ENCODE measurements at regions not wholly inside any gene's neighbourhood (a gene's known extent, or its start where the extent isn't known, plus 50 kb on each side); places are given as distances from the start of the nearest gene placed in this dataset.
"Not testable (repeated sequence)": the region's sequence is repeated elsewhere in the genome, so short reads cannot be mapped to it uniquely, and the experiment has no call there.

DNA sequence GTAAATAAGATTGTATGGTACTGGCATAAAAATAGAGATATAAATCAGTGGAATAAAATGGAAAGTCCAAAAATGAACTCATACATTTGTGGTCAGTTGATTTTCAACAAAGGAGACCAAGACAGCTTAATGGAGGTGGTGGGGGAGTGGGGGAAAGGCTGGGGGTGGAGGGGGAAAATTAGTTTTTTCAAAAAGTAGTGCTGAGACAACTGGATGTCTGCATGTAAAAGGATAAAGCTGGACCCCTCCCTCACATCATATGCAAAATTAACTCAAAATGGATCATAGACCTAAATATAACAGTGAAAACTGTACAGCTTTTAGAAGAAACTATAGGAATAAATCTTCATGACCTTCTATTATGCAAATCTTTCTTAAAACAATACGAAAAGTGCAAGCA, 107.0 kb downstream of the HMHB1 start:
- TF ChIP-seq, protein P1, sequence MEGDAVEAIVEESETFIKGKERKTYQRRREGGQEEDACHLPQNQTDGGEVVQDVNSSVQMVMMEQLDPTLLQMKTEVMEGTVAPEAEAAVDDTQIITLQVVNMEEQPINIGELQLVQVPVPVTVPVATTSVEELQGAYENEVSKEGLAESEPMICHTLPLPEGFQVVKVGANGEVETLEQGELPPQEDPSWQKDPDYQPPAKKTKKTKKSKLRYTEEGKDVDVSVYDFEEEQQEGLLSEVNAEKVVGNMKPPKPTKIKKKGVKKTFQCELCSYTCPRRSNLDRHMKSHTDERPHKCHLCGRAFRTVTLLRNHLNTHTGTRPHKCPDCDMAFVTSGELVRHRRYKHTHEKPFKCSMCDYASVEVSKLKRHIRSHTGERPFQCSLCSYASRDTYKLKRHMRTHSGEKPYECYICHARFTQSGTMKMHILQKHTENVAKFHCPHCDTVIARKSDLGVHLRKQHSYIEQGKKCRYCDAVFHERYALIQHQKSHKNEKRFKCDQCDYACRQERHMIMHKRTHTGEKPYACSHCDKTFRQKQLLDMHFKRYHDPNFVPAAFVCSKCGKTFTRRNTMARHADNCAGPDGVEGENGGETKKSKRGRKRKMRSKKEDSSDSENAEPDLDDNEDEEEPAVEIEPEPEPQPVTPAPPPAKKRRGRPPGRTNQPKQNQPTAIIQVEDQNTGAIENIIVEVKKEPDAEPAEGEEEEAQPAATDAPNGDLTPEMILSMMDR (IDR thresholded peaks at IDR 0.05; ENCODE audit: low read depth, low read length, missing control alignments) = no peak
- DNase-seq (ENCODE audit: extremely low read depth, low read depth) = no peak
- no peak overlapping the region for H3K4me3 ChIP-seq (replicated peaks; ENCODE audit: low read depth, low read length)

DNA sequence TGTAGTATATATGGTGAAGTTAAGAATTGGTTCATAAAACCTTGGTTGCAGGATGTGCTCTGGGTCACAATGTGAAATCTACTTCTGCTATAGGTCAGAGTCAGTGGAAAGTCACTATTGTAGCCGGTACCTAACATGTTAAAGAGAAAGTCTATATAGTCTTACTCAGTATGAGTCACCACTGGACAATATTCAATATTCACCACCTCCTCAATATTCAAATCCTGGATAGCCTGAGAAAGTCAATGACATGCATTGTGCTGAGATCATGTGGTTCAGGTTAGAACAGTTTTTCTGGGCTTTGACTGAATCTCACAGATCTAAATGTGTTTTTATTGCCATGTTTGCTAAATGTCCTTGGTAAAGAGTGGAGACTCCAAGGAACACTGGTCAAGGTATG, 108.8 kb downstream of the HMHB1 start:
- DNase-seq (ENCODE audit: extremely low read depth, low read depth) = no peak
- TF ChIP-seq, protein P1 (IDR thresholded peaks at IDR 0.05; ENCODE audit: low read depth, low read length, missing control alignments) = no peak
- H3K4me3 ChIP-seq (replicated peaks; ENCODE audit: low read depth, low read length) = no peak overlapping the region

DNA sequence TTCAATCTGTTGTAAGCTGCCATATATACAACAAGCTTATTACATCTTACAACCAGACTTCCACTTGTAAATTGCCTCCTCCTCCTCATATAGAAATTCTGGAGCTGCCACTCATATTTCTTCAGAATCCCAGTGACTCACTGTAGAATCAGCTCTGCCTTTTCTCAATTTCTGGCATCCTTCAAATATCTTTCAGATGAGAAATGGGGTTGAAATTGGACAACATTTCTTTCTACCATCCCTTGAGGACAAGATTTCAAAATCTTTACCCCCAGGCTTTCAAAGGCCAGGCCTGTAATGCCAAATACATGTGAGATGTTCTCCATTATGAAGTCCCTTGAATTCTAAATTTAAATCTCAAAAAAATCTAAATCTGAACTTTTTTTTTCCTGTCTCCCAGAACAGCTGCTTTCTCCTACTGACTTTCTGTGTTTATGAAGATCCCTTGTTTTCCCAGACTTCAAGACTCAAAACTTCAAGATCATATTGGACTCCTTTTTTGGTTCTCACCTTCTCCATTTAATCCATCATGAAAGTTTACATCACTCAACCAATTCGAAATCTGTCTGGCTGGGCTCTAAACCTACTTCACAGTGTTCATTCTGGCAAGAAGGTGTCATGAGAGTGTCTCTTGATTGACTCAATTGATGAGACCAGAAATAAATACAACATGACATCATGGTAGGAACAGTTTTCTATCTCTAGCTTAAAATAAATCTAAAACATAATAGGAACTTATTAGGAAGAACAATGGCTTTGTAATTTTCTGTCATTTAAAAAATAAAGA, 109.8 kb downstream of the HMHB1 start:
- H3K4me3 ChIP-seq (replicated peaks; ENCODE audit: low read depth, low read length) = no peak overlapping the region
- TF ChIP-seq, protein P1 (IDR thresholded peaks at IDR 0.05; ENCODE audit: low read depth, low read length, missing control alignments) = no peak
- DNase-seq (ENCODE audit: extremely low read depth, low read depth) = no peak

DNA sequence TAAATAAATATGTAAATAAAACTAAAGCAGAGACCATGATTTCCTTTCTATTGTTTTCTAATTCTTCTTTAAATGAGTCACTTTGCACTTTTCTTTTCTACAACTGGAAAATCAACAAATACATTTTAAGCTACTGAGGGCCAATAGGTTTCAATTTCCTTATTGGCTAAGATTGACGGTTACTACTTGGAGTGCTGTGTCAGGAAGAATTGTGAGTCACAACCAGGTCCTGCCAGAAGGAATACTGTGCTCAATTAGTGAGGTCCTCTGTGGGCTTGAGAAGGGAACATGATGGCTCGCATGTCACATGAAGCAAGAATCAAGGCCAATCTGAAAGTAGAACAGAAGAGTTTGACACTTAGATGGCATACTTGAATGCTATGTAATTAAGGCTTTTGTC, 110.8 kb downstream of the HMHB1 start:
- DNase-seq (ENCODE audit: extremely low read depth, low read depth) = no peak
- TF ChIP-seq, protein P1 (IDR thresholded peaks at IDR 0.05; ENCODE audit: low read depth, low read length, missing control alignments) = no peak
- no peak overlapping the region for H3K4me3 ChIP-seq (replicated peaks; ENCODE audit: low read depth, low read length)

DNA sequence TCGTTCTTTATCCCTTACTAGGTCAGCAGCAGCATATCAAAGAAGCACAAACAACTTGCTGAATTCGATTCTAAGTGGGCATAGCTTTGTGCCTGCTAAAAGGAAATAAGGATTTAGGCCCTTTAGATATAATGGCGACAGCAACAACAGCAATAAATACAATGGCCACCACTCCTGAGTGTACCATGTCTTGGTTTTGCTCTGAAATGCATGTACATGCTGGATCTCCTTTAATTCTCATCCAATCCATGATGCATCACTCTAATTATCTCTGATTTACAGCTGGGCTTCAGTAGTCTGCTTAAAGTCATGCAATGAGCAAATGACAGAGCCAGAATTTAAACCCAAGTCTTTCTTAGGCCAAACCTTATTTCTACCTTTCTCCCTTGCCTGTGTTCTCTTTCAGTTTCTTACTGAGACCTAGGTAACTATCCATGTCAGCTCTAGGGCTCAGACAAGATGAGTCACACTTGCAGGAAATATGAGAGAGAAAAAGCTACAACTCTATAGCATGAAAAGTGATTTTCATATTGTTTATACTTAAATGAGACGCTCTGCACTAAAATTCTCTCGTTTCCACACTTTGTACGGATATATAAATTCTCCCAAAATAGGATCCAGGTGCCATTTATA, 111.8 kb downstream of the HMHB1 start:
- H3K4me3 ChIP-seq (replicated peaks; ENCODE audit: low read depth, low read length) = no peak overlapping the region
- no peak for DNase-seq (ENCODE audit: extremely low read depth, low read depth)
- TF ChIP-seq, protein P1 (IDR thresholded peaks at IDR 0.05; ENCODE audit: low read depth, low read length, missing control alignments) = no peak

DNA sequence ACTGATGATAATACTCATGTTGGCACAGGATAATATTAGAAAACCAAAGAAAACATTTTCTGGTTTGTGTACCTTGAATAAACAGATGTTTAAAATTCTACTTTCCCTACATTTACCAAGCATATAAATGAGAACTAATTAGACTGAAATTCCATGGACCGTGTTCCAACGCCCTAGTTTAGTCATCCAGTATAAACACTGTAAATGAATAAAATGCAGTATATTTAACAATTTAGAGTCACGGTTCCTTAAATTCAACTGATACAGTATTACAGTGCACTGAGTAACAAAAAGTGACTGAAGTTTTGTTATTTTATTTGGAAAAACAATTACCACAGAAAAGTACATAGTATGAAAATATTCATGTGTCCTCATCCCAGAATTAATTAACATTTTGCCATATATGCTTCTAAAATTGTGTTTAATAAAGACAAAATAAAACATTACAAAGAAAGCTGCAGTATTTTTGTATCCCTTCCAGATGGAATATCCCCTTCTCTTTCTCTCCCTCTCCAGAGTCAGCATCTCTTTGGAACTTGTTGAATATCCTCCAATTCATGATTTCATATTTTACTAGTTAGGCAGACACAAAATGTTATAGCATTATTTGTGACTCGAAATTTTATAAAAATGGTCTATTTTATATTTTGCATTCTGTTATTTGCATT, 112.5 kb downstream of the HMHB1 start:
- no peak for DNase-seq (ENCODE audit: extremely low read depth, low read depth)
- TF ChIP-seq, protein P1 (IDR thresholded peaks at IDR 0.05; ENCODE audit: low read depth, low read length, missing control alignments) = no peak
- no peak overlapping the region for H3K4me3 ChIP-seq (replicated peaks; ENCODE audit: low read depth, low read length)

DNA sequence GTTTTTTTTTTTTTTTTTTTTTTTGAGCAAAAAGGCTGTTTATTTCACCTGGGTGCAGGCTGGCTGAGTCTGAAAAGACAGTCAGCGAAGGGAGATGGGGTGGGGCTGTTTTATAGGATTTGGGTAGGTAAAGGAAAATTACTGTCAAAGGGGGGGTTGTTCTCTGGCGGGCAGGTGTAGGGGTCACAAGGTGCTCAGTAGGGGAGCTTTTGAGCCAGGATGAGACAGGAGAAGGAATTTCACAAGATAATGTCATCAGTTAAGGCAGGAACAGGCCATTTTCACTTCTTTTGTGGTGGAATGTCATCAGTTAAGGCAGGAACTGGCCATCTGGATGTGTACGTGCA, 113.0 kb downstream of the HMHB1 start:
- not testable (repeated sequence) for DNase-seq (ENCODE audit: extremely low read depth, low read depth)

More for the DNA sequence above, 113.0 kb downstream of the HMHB1 start:
- not testable (repeated sequence) for H3K4me3 ChIP-seq (replicated peaks; ENCODE audit: low read depth, low read length)
